ENCODE measurements at regions not wholly inside any gene's neighbourhood (a gene's known extent, or its start where the extent isn't known, plus 50 kb on each side); places are given as distances from the start of the nearest gene placed in this dataset.

DNA sequence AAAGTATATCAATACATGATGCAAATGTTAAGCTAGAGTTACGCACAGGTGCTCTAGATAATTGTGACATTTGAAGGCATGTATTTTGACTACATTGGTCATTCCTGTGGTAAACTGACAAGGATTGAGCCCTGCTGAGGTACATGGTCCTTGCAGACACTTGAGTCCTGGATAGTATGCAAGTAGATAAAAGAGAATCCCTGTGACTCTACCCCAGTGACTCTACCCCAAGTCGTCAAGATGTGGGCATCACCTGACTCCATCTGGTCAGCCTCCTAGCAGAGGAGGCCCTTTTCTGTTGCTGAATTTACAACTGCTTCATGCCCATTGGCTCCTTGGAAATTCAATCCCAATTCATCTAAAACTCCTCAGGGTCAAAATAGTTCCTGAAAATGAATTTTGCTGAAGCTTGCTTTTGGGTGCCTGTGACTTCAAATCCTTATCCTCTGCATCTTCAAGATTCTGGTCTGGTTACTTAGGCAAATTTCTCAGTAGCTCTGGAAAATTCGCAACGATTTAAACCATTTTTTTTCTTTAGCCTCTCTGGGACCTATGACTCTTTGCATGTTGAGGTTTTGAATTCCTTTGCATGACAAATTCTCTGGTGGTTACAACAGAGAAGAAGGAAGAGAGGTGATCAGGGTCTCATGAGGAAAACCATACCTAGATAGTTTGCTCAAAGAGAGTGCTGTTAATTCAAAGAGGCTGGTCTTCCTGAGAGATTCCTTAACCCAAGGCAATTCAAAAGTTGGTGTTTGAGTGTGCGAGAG, 422.1 kb downstream of the FGF9 start:
- ChIA-PET POLR2A (ENCODE audit: unreplicated experiment) (no interaction called here), CTCF (no interaction called here)
- Histone ChIP-seq H3K9me2 (ENCODE audit: insufficient read depth) (no peaks in the 10 kb centered on the region), H3K4me1 (replicated peaks; ENCODE audit: insufficient read depth) (no peaks in the 10 kb centered on the region), H3K9me3 (ENCODE audit: insufficient read depth, low read depth) (peaks cover 4% of the 10 kb centered on the region; the same call in 1 of the 2 replicates), H2AFZ (no peak overlapping the region), H3K27ac (no peak overlapping the region), H3K4me2 (no peak overlapping the region), H4K20me1 (ENCODE audit: insufficient read depth) (no peaks in the 10 kb centered on the region), H3K27me3 (ENCODE audit: insufficient read depth, low read depth) (peaks cover 28% of the 10 kb centered on the region), H3K4me3 (no peak overlapping the region), H3F3A (ENCODE audit: insufficient read depth, low read depth) (no peaks in the 10 kb centered on the region), H3K36me3 (ENCODE audit: low read depth) (no peaks in the 10 kb centered on the region), H3K79me2 (ENCODE audit: low read depth) (no peaks in the 10 kb centered on the region)
- no peak for DNase-seq
- no peak for TF ChIP-seq EZH2 (IDR thresholded peaks at IDR 0.05; ENCODE audit: low read depth)
- TF ChIP-seq, protein P1, sequence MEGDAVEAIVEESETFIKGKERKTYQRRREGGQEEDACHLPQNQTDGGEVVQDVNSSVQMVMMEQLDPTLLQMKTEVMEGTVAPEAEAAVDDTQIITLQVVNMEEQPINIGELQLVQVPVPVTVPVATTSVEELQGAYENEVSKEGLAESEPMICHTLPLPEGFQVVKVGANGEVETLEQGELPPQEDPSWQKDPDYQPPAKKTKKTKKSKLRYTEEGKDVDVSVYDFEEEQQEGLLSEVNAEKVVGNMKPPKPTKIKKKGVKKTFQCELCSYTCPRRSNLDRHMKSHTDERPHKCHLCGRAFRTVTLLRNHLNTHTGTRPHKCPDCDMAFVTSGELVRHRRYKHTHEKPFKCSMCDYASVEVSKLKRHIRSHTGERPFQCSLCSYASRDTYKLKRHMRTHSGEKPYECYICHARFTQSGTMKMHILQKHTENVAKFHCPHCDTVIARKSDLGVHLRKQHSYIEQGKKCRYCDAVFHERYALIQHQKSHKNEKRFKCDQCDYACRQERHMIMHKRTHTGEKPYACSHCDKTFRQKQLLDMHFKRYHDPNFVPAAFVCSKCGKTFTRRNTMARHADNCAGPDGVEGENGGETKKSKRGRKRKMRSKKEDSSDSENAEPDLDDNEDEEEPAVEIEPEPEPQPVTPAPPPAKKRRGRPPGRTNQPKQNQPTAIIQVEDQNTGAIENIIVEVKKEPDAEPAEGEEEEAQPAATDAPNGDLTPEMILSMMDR (conservative IDR thresholded peaks at IDR 0.05): no peak
- BruUV-seq (replicated peaks): no TSS peak
- intact Hi-C loops (cut with micrococcal nuclease; ENCODE audit: unreplicated experiment): no loop called here

DNA sequence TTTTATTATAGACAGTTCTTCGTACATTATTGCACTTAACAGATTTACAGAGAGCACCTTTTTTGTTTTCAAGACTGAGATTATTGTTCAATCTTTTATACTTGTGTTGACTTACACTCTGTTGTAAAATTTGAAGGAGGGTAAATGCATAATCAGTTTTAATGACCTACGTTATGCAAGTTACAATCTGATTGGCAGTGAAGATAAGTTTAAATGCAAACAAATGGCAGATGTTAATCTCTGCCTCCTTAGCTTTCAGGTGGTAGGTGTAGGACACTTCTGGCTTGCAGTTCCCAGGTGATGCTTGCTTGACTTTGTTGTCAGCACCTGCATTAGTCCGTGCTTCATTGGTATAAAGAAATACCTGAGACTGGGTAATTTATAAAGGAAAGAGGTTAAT, 424.9 kb downstream of the FGF9 start:
- DNase-seq: no peak

DNA sequence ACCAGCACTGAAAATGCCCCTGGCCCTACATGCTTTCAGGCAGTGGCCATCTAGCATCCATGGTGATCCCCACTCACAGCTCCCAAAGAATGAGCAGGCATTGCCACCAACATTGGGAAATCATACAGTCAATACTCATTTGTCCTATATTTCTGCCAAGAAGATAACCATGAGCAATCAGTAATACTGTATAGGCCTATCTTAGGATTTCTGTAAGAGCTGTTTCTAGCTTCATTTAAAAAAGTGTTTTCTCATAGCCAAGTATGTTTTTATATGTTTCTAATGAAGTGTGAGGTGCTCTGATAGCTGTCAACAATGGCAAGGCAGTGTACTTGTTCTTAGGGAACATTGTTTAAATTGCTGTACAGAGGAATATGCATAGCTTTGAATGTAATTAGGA, 428.7 kb downstream of the FGF9 start:
- BruUV-seq (replicated peaks): no TSS peak
- intact Hi-C loops (cut with micrococcal nuclease; ENCODE audit: unreplicated experiment): no loop called here
- CTCF ChIA-PET: no interaction called here
- Histone ChIP-seq H3K4me2 (no peak overlapping the region), H3K9me3 (ENCODE audit: insufficient read depth, low read depth) (peaks cover 4% of the 10 kb centered on the region; the same call in 1 of the 2 replicates), H3K9me2 (ENCODE audit: insufficient read depth) (no peaks in the 10 kb centered on the region), H2AFZ (no peak overlapping the region), H3K27ac (no peak overlapping the region), H3F3A (ENCODE audit: insufficient read depth, low read depth) (no peaks in the 10 kb centered on the region), H3K27me3 (ENCODE audit: insufficient read depth, low read depth) (peaks cover 48% of the 10 kb centered on the region), H3K4me3 (no peak overlapping the region), H3K79me2 (ENCODE audit: low read depth) (no peaks in the 10 kb centered on the region), H4K20me1 (ENCODE audit: insufficient read depth) (no peaks in the 10 kb centered on the region), H3K4me1 (replicated peaks; ENCODE audit: insufficient read depth) (no peaks in the 10 kb centered on the region), H3K36me3 (ENCODE audit: low read depth) (no peaks in the 10 kb centered on the region)
- no peak for TF ChIP-seq EZH2 (IDR thresholded peaks at IDR 0.05; ENCODE audit: low read depth)
- TF ChIP-seq, protein P1 (conservative IDR thresholded peaks at IDR 0.05): no peak
- no peak for DNase-seq
- POLR2A ChIA-PET (ENCODE audit: unreplicated experiment): interaction anchor here (0.7 kb wide), 1 partner anchor 73 kb away, joined by 6 read pairs; no protein-coding TSS in a partner anchor

More for the DNA sequence above, 424.9 kb downstream of the FGF9 start:
- POLR2A ChIA-PET (ENCODE audit: unreplicated experiment): no interaction called here
- Histone ChIP-seq H3F3A (ENCODE audit: insufficient read depth, low read depth) (no peaks in the 10 kb centered on the region), H3K79me2 (ENCODE audit: low read depth) (no peaks in the 10 kb centered on the region), H4K20me1 (ENCODE audit: insufficient read depth) (no peaks in the 10 kb centered on the region), H3K27ac (no peak overlapping the region), H3K4me3 (no peak overlapping the region), H3K9me2 (ENCODE audit: insufficient read depth) (no peaks in the 10 kb centered on the region), H3K27me3 (ENCODE audit: insufficient read depth, low read depth) (peaks cover 41% of the 10 kb centered on the region), H3K4me2 (no peak overlapping the region), H3K36me3 (ENCODE audit: low read depth) (no peaks in the 10 kb centered on the region), H2AFZ (no peak overlapping the region), H3K4me1 (replicated peaks; ENCODE audit: insufficient read depth) (no peaks in the 10 kb centered on the region), H3K9me3 (ENCODE audit: insufficient read depth, low read depth) (peaks cover 4% of the 10 kb centered on the region; the same call in 1 of the 2 replicates)
- CTCF ChIA-PET: no interaction called here
- TF ChIP-seq EZH2 (IDR thresholded peaks at IDR 0.05; ENCODE audit: low read depth): no peak
- TF ChIP-seq, protein P1 (conservative IDR thresholded peaks at IDR 0.05): no peak
- intact Hi-C loops (cut with micrococcal nuclease; ENCODE audit: unreplicated experiment): no loop called here
- no TSS peak for BruUV-seq (replicated peaks)
